ENCODE measurements at regions not wholly inside any gene's neighbourhood (a gene's known extent, or its start where the extent isn't known, plus 50 kb on each side); places are given as distances from the start of the nearest gene placed in this dataset.

GRCh38 chr3:82261013-82261412, 499.6 kb upstream of the GBE1 start:
- H3K4me1 ChIP-seq (ENCODE audit: control insufficient read depth in 5 of 5, insufficient read depth in 5 of 5, low read length in 5 of 5) = no peaks in the 10 kb centered on the region
- no peak overlapping the region for H3K27ac ChIP-seq (ENCODE audit: low read depth, low read length)

DNA sequence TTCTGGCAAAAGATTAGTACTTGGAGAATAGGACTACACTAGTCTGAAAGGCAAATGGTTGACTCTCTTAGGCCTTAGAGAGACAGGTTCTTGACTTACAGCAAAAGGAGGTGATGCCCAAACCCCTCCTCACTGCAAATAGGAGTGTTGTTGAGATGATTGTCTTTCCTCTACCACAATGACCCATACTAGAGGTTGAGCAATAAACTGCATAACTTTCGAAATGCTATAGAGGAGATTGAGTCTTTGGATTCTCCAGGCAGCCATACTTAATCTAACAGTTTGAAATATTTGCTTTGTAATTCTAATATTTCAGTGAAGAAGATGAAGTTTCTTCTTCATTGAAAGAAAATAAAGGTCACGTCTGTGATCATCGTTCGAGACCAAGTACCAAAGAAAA, 498.5 kb upstream of the GBE1 start:
- no peaks in the 10 kb centered on the region for H3K4me1 ChIP-seq (ENCODE audit: control insufficient read depth in 5 of 5, insufficient read depth in 5 of 5, low read length in 5 of 5)
- no peaks in the 10 kb centered on the region for H3K27me3 ChIP-seq (ENCODE audit: control insufficient read depth in 5 of 5, insufficient read depth in 4 of 5, low read length in 5 of 5)
- H3K4me3 ChIP-seq (ENCODE audit: low read depth in 1 of 5, low read length in 5 of 5) = no peak overlapping the region
- H3K27ac ChIP-seq (ENCODE audit: low read depth, low read length) = no peak overlapping the region
- no peaks in the 10 kb centered on the region for H3K36me3 ChIP-seq (ENCODE audit: control insufficient read depth in 5 of 5, insufficient read depth in 5 of 5, low read length in 5 of 5)
- no peak overlapping the region for H3K9ac ChIP-seq (ENCODE audit: low read length in 5 of 5)
- H3K9me3 ChIP-seq (ENCODE audit: control insufficient read depth in 5 of 5, low read length in 5 of 5) = peaks cover 0 to 2% (median 0%) of the 10 kb centered on the region in 5 donors

More at GRCh38 chr3:82261013-82261412, 499.6 kb upstream of the GBE1 start:
- H3K27me3 ChIP-seq (ENCODE audit: control insufficient read depth in 5 of 5, insufficient read depth in 4 of 5, low read length in 5 of 5) = no peaks in the 10 kb centered on the region
- H3K4me3 ChIP-seq (ENCODE audit: low read depth in 1 of 5, low read length in 5 of 5) = no peak overlapping the region
- peaks cover 0 to 2% (median 0%) of the 10 kb centered on the region in 5 donors for H3K9me3 ChIP-seq (ENCODE audit: control insufficient read depth in 5 of 5, low read length in 5 of 5)
- H3K9ac ChIP-seq (ENCODE audit: low read length in 5 of 5) = no peak overlapping the region
- no peaks in the 10 kb centered on the region for H3K36me3 ChIP-seq (ENCODE audit: control insufficient read depth in 5 of 5, insufficient read depth in 5 of 5, low read length in 5 of 5)

GRCh38 chr3:82240322-82240721, 478.9 kb upstream of the GBE1 start:
- Histone ChIP-seq H3K9ac (ENCODE audit: low read length in 5 of 5) (no peak overlapping the region), H3K27ac (ENCODE audit: low read depth, low read length) (no peak overlapping the region), H3K27me3 (ENCODE audit: control insufficient read depth in 5 of 5, insufficient read depth in 4 of 5, low read length in 5 of 5) (no peaks in the 10 kb centered on the region), H3K4me3 (ENCODE audit: low read depth in 1 of 5, low read length in 5 of 5) (no peak overlapping the region), H3K36me3 (ENCODE audit: control insufficient read depth in 5 of 5, insufficient read depth in 5 of 5, low read length in 5 of 5) (no peaks in the 10 kb centered on the region), H3K4me1 (ENCODE audit: control insufficient read depth in 5 of 5, insufficient read depth in 5 of 5, low read length in 5 of 5) (no peaks in the 10 kb centered on the region), H3K9me3 (ENCODE audit: control insufficient read depth in 5 of 5, low read length in 5 of 5) (no peaks in the 10 kb centered on the region)

DNA sequence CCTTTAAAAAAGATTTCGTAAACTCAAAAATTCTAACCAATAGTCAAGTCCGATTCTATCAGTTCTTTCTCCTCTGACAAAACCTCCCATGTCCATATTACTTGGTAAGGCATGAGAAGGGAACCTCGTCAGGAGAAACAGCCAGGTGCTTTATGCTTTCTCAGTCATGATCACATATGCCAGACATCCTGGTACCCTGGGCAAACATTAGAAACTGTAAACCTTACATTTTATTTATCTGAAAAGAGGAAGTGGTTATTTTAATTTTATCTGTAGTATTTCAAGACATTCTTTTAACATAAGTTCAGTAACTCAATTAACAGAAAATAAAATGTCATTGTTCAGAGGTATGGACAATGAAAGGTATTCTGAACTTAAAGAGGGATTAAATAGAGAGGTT, 474.8 kb upstream of the GBE1 start:
- H3K27ac ChIP-seq (ENCODE audit: low read depth, low read length) = no peak overlapping the region
- H3K27me3 ChIP-seq (ENCODE audit: control insufficient read depth in 5 of 5, insufficient read depth in 4 of 5, low read length in 5 of 5) = no peaks in the 10 kb centered on the region
- no peak overlapping the region for H3K4me3 ChIP-seq (ENCODE audit: low read depth in 1 of 5, low read length in 5 of 5)
- H3K4me1 ChIP-seq (ENCODE audit: control insufficient read depth in 5 of 5, insufficient read depth in 5 of 5, low read length in 5 of 5) = no peaks in the 10 kb centered on the region
- no peaks in the 10 kb centered on the region for H3K36me3 ChIP-seq (ENCODE audit: control insufficient read depth in 5 of 5, insufficient read depth in 5 of 5, low read length in 5 of 5)
- no peaks in the 10 kb centered on the region for H3K9me3 ChIP-seq (ENCODE audit: control insufficient read depth in 5 of 5, low read length in 5 of 5)
- no peak overlapping the region for H3K9ac ChIP-seq (ENCODE audit: low read length in 5 of 5)

DNA sequence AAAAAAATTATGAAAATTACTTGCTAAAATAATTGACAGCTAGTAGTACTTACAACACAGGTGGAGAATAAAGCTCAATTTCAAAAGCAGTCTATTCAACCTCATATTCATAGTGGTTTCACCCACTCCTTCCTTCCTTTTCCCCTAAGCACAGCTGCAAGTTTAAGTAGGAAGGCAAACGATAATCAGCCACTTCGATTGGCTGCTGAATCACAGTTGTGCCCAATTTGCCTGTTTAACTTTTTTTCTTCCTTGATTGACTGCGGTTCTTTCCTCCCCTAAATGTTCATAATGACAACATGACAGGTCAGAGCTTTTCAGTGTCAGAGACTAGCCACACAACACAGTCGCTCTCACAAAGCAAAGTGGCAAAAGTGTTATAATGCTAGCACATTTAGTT, 468.0 kb upstream of the GBE1 start:
- Histone ChIP-seq H3K4me1 (ENCODE audit: control insufficient read depth in 5 of 5, insufficient read depth in 5 of 5, low read length in 5 of 5) (no peaks in the 10 kb centered on the region), H3K4me3 (ENCODE audit: low read depth in 1 of 5, low read length in 5 of 5) (no peak overlapping the region), H3K9ac (ENCODE audit: low read length in 5 of 5) (no peak overlapping the region), H3K27ac (ENCODE audit: low read depth, low read length) (no peak overlapping the region), H3K9me3 (ENCODE audit: control insufficient read depth in 5 of 5, low read length in 5 of 5) (peaks cover 0 to 11% (median 5%) of the 10 kb centered on the region in 5 donors), H3K27me3 (ENCODE audit: control insufficient read depth in 5 of 5, insufficient read depth in 4 of 5, low read length in 5 of 5) (no peaks in the 10 kb centered on the region), H3K36me3 (ENCODE audit: control insufficient read depth in 5 of 5, insufficient read depth in 5 of 5, low read length in 5 of 5) (no peaks in the 10 kb centered on the region)

GRCh38 chr3:82224661-82225060, 463.2 kb upstream of the GBE1 start:
- H3K27ac ChIP-seq (ENCODE audit: low read depth, low read length) = no peak overlapping the region
- no peak overlapping the region for H3K9ac ChIP-seq (ENCODE audit: low read length in 5 of 5)
- no peaks in the 10 kb centered on the region for H3K27me3 ChIP-seq (ENCODE audit: control insufficient read depth in 5 of 5, insufficient read depth in 4 of 5, low read length in 5 of 5)
- H3K4me3 ChIP-seq (ENCODE audit: low read depth in 1 of 5, low read length in 5 of 5) = no peak overlapping the region
- H3K9me3 ChIP-seq (ENCODE audit: control insufficient read depth in 5 of 5, low read length in 5 of 5) = peaks cover 0 to 12% (median 10%) of the 10 kb centered on the region in 5 donors
- no peaks in the 10 kb centered on the region for H3K4me1 ChIP-seq (ENCODE audit: control insufficient read depth in 5 of 5, insufficient read depth in 5 of 5, low read length in 5 of 5)
- H3K36me3 ChIP-seq (ENCODE audit: control insufficient read depth in 5 of 5, insufficient read depth in 5 of 5, low read length in 5 of 5) = no peaks in the 10 kb centered on the region

GRCh38 chr3:82222401-82222800, 461.0 kb upstream of the GBE1 start:
- Histone ChIP-seq H3K27ac (ENCODE audit: low read depth, low read length) (no peak overlapping the region), H3K36me3 (ENCODE audit: control insufficient read depth in 5 of 5, insufficient read depth in 5 of 5, low read length in 5 of 5) (no peaks in the 10 kb centered on the region), H3K9me3 (ENCODE audit: control insufficient read depth in 5 of 5, low read length in 5 of 5) (peaks cover 0 to 12% (median 10%) of the 10 kb centered on the region in 5 donors), H3K4me1 (ENCODE audit: control insufficient read depth in 5 of 5, insufficient read depth in 5 of 5, low read length in 5 of 5) (no peaks in the 10 kb centered on the region), H3K4me3 (ENCODE audit: low read depth in 1 of 5, low read length in 5 of 5) (no peak overlapping the region), H3K9ac (ENCODE audit: low read length in 5 of 5) (no peak overlapping the region), H3K27me3 (ENCODE audit: control insufficient read depth in 5 of 5, insufficient read depth in 4 of 5, low read length in 5 of 5) (no peaks in the 10 kb centered on the region)

DNA sequence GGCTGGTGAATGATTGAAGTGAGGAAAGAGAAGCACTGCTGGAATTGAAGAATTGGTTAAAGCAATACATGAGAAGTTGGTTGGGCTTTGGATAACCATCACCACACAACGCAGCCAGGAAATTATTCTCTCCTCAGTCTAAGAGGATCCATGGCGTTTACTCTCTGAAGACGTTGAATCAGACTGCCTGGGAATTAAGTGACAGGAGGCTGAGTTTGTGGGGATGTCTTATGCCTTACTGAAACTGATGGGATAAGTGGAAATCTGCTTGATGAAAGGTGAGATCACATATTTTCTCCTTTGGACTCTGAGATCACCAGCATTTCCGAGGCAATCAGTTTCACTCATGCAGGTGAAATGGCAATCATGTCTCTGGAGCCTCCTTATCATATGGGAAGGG, 456.1 kb upstream of the GBE1 start:
- H3K9ac ChIP-seq (ENCODE audit: low read length in 5 of 5) = no peak overlapping the region
- H3K27ac ChIP-seq (ENCODE audit: low read depth, low read length) = no peak overlapping the region
- H3K27me3 ChIP-seq (ENCODE audit: control insufficient read depth in 5 of 5, insufficient read depth in 4 of 5, low read length in 5 of 5) = no peaks in the 10 kb centered on the region
- H3K4me1 ChIP-seq (ENCODE audit: control insufficient read depth in 5 of 5, insufficient read depth in 5 of 5, low read length in 5 of 5) = no peaks in the 10 kb centered on the region
- H3K9me3 ChIP-seq (ENCODE audit: control insufficient read depth in 5 of 5, low read length in 5 of 5) = no peaks in the 10 kb centered on the region
- no peak overlapping the region for H3K4me3 ChIP-seq (ENCODE audit: low read depth in 1 of 5, low read length in 5 of 5)
- H3K36me3 ChIP-seq (ENCODE audit: control insufficient read depth in 5 of 5, insufficient read depth in 5 of 5, low read length in 5 of 5) = no peaks in the 10 kb centered on the region

- Histone ChIP-seq H3K9ac (ENCODE audit: low read length in 5 of 5) (no peak overlapping the region), H3K4me1 (ENCODE audit: control insufficient read depth in 5 of 5, insufficient read depth in 5 of 5, low read length in 5 of 5) (no peaks in the 10 kb centered on the region), H3K36me3 (ENCODE audit: control insufficient read depth in 5 of 5, insufficient read depth in 5 of 5, low read length in 5 of 5) (no peaks in the 10 kb centered on the region), H3K27ac (ENCODE audit: low read depth, low read length) (no peak overlapping the region), H3K27me3 (ENCODE audit: control insufficient read depth in 5 of 5, insufficient read depth in 4 of 5, low read length in 5 of 5) (no peaks in the 10 kb centered on the region), H3K4me3 (ENCODE audit: low read depth in 1 of 5, low read length in 5 of 5) (no peak overlapping the region), H3K9me3 (ENCODE audit: control insufficient read depth in 5 of 5, low read length in 5 of 5) (peaks cover 0 to 2% (median 0%) of the 10 kb centered on the region in 5 donors)
Measured at GRCh38 chr3:82208002-82208710, 446.7 kb upstream of the GBE1 start.

- Histone ChIP-seq H3K36me3 (ENCODE audit: control insufficient read depth in 5 of 5, insufficient read depth in 5 of 5, low read length in 5 of 5) (no peaks in the 10 kb centered on the region), H3K27me3 (ENCODE audit: control insufficient read depth in 5 of 5, insufficient read depth in 4 of 5, low read length in 5 of 5) (no peaks in the 10 kb centered on the region), H3K9me3 (ENCODE audit: control insufficient read depth in 5 of 5, low read length in 5 of 5) (peaks cover 0 to 2% (median 0%) of the 10 kb centered on the region in 5 donors), H3K27ac (ENCODE audit: low read depth, low read length) (no peak overlapping the region), H3K4me3 (ENCODE audit: low read depth in 1 of 5, low read length in 5 of 5) (no peak overlapping the region), H3K4me1 (ENCODE audit: control insufficient read depth in 5 of 5, insufficient read depth in 5 of 5, low read length in 5 of 5) (no peaks in the 10 kb centered on the region), H3K9ac (ENCODE audit: low read length in 5 of 5) (no peak overlapping the region)
Measured at GRCh38 chr3:82202269-82202668, 440.8 kb upstream of the GBE1 start.

Measured in subcutaneous abdominal adipose tissue (tissue), 5 donors.